ENCODE measurements at regions not wholly inside any gene's neighbourhood (a gene's known extent, or its start where the extent isn't known, plus 50 kb on each side); places are given as distances from the start of the nearest gene placed in this dataset.

DNA sequence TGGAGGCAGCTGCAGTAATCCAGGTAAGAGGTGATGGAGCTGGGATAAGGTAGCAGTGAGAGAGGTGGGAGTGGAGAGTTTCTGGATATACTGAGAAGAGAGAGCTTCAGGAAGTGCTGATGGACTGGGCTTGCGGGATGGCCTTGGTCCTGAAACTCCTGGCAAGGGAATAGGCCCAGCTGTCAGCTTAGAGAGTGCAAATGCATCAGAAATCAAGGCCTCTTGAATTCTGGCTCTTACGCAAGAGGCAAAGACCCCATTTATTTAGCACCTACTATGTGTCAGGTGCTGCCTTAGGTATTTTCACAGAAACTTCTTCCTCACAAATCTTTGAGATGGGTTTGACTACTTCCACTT lies 227.2 kb upstream of the MAP3K1 start:
- no peak for DNase-seq (ENCODE audit: low spot score)

DNA sequence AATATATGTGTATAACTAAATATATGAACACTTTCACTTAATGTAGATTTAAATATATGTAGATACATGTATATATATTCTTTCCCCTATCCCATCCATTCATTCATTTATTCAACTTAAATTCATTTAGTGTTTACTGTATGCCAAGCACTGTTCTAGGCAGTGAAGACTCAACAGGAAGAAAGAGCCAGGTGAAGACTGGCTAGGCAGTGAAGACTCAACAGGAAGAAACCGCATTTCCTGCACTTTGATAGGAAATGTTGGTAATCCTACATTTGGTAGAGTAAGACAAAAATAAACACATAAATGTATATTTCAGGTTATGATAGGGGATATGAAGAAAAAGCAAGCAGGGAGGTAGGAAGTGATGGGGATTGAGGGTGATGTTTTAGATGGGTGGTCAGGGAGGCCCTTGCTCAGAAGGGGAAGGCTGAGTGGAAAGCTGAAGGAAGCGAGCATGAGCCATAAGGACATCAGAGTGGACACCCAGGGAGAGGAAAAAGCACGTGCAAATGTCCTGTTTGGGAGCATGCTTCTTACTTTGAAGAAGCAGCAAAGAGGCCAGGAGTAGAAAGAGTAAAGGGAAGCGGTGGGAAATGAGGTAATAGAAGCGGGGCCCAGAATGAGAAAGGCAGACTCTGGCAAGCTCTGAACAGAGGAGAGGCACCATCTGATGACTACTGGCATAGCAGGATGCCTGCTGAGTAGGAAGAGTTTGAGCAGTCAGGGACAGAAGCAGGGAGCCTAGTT lies 227.8 kb upstream of the MAP3K1 start:
- DNase-seq (ENCODE audit: low spot score): no peak

DNA sequence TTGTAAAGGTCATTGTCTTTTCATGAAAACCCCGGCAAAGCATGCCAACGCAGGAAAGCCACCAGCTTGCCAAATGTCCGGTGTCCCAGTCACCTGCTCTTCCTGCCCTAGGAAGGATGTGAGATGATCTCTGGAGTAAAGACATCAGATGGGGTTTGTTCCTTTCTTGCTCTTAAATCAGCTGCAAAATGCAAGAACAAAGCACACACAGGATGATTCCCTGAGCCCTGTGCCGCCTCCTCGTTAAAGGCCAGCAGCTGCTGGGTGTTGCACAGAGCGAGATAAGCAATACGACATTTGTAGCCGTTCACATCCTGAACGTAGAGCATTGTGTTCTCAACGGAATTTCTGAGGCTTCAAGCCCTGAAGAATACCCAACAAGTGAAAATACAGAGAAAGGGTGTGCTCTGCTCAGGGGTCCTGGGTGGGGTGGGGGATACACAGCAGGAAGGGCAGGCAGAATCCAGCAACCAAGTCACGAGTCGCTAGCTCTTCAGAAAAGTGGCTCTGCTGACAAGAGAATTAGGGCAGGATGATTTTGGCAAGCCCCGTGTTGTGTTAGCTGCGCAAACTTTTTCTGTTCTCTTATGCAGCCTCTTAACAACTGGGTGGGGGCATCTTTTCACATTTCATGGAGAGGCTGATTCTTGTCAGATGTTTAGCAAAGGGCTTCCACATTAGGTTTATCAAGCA lies 229.2 kb upstream of the MAP3K1 start:
- DNase-seq (ENCODE audit: low spot score): peak; percentile 26

DNA sequence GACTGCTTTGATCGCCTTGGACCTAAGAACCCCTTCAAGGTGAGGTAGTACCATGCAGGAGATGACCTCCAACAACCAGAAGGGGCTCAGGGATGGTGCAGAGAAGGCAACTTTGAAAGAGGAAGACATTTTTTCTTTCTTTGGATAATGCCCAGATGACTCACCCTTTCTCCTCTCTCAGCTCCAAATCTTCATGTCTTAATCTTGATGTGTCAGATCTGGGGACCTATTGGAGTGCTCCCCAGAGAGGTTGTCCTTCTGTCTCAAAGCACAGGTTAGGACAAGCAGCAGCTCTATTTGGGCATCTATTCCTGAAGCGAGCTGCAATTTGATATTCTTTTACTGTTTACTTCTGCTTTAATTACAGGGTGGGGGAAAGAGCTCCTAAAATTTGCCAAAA lies 229.9 kb upstream of the MAP3K1 start:
- no peak for DNase-seq (ENCODE audit: low spot score)

DNA sequence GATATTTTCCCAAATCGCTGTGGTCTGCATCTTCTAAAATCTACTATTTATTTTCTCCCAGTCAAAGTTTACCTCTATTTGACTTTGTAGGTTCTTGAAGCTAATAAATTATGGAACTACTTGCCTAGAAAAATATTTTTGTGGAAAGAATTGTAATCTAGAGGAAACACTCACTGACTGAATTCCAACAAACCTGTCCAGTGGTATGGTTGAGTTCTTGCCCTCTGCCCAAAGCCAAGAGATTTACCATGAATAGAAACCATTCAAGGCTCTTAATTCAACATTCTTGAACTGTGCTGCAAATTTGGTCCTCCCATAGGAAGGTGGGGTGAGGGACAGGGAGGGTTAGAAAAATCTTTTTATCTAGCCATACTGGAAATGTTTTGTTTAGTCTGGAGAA lies 233.9 kb upstream of the MAP3K1 start:
- no peak for DNase-seq (ENCODE audit: low spot score)

DNA sequence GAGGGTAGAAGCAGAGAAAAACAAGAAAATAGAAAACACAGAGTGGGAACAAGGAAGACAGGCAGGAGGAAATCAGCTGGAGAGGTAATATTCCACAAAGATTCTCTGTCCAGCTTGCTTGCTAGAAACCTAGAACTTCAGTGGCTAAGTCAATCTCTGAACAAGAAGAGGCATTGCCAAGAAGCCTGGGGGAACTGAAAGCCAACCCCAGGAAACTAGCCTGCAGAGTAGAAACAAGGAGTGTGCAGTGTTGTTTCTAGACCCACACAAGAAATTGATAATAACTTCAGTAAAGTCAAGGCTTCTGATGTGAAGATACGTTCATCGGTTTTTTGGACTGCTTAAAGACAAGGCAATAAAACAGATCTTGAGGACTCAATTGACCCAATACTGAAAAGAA lies 234.5 kb upstream of the MAP3K1 start:
- no peak for DNase-seq (ENCODE audit: low spot score)

DNA sequence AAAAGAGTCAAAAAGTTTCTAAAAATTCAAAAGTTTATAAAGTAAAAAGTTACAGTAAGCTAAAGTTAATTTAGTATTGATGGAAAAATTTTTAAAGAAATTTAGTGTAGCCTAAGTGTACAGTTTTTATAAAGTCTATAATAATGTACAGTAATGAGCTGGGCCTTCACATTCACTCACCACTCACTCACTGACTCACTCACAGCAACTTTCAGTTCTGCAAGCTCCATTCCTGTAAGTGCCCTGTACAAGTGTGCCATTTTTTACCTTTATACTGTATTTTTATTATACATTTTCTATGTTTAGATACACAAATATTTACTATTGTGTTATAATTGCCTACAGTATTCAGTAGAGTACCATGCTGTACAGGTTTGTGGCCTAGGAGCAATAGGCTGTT lies 239.5 kb upstream of the MAP3K1 start:
- DNase-seq (ENCODE audit: low spot score): no peak

DNA sequence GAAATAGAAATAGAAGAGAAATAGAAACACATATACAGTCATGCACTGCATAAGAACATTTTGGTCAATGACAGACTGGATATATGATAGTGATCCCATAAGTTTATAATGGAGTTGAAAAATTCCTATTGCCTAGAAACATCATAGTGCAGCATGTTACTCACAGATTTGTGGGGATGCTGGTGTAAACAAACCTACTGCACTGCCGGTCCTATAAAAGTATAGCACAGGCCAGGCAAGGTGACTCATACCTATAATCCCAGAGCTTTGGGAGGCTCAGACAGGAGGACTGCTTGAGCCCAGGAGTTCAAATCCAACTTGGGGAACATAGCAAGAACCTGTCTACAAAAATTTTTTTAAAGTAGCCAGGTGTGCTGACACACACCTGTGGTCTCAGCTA lies 240.6 kb upstream of the MAP3K1 start:
- DNase-seq (ENCODE audit: low spot score): no peak

DNA sequence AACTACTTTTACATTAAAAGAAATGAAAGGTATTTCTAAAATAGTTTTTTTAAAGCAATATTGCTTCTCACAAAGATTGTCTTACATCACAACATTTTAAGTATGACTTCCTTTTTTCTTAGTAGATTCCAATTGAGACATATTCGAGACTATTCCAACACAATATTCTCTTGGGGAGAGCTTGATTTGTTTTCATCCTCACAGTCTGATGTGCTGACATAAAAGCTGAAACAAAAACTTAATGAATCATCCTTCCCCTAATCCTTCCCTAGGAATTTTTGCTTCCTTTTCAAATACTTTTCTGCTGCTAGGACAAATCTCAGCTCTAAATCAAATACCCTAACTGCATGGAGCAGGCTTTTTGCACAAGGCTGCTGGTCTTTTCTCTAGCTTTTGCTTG lies 245.8 kb upstream of the MAP3K1 start:
- DNase-seq (ENCODE audit: low spot score): peak; percentile 47

DNA sequence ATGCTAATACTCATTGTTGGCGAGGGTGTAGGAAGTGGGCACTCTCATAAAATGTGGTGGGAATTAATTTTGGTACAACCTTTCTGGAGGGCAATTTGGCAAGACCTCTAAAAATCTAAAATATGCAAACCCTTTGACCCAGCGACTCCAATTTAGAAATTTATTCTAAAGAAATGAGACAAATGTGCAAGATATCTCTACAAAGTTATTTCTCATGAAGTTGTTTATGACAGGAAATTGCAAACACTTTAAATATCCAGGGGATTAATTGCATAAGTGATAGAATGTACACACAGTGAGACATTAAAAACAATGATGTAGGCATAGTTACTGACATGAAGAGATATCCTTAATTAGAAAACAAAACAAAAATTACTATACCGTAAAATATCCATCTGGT lies 246.3 kb upstream of the MAP3K1 start:
- DNase-seq (ENCODE audit: low spot score): no peak

DNA sequence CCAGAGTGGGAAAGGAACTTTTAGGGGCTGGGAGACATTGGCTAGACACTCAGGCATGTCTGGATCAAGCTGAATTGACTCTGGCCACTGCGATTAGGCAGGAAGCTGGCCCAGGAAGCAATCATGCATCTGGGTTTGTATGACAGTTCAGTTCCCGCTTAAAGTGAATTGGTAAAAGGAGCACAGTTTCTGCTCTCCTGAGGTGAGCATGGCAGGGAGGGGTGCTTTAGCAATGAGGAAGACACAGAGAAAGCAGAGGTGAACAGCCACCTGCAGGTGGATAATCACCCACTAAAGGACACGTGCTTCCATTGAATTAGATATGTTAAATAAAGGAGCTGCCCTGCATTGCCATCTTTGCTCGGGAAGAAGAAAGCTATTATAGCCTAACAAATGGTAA lies 248.1 kb upstream of the MAP3K1 start:
- DNase-seq (ENCODE audit: low spot score): no peak

DNA sequence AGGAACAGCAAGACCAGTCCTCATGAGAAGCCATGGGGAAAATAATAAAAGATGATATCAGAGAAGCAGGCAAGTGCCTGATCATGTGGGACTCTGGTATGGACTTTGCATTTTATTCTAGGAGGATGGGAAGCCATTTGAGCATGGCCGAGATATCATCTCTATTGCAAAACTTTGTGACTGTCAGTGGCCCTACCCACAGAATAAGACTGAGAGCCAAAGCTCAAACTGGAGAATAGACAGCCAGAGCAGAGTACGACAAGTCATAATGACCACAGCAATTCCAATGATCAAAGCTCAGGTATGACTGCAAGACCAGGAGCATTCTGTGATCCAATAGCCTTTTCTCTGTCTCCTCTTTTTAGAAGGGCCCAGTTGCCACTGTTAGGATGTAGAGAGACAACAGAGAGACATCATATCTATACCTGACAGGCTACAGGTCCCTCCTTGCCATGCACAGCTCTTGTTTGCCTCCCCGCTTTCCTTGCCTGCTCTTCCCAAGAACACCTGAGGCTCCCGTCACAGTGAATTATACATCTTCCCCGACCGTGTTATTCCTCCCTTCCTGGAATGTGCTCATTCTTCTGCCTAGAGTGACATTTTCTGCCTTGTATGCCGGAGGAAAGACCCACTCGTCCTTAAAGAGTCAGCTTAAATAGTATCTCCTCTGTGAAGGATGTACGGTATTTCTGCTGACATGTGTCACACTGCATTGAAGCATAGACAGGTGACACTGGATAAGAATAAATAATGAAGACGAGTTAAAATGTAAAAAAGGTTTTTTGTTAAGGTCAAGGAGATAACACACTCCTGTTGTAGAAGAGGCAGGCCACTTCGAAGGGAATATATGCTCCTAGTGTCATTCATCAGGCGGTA lies 248.7 kb upstream of the MAP3K1 start:
- no peak for DNase-seq (ENCODE audit: low spot score)

DNA sequence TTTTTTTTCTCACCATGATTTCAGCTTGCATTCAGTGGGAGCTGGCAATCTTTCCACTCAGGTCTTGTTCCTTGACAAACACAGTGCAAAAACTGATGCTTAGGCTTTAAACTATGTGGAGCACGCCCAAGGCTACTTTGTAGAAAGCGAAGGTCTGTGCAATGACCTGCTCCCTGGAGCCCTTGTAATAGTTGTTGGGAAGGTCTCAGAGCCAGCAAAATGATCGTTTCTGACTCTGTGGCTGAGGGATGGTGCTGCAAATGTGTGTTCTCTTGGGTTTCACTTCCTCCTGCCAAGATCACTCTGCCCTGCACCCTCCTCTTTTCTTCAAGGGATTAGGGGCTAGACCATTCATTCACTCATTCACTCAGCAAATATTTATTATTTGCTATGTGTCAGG lies 249.7 kb upstream of the MAP3K1 start:
- DNase-seq (ENCODE audit: low spot score): no peak

DNA sequence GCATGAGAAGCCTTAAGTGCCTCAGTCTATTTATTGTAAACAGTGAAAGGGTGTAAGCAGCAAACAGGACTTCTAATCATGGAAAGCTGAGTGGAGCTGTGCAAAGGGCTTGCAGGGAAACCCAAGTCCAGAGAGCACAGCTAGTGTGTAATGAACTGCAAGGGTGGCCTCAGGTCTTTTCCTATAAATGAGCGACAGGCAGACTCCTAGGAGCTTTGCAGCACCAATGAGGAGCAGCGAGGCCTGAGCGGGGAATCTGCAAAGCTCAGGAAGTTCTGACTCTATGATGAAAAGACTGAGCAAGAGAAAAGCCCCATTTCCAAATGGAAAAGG lies 250.1 kb upstream of the MAP3K1 start:
- DNase-seq (ENCODE audit: low spot score): no peak

DNA sequence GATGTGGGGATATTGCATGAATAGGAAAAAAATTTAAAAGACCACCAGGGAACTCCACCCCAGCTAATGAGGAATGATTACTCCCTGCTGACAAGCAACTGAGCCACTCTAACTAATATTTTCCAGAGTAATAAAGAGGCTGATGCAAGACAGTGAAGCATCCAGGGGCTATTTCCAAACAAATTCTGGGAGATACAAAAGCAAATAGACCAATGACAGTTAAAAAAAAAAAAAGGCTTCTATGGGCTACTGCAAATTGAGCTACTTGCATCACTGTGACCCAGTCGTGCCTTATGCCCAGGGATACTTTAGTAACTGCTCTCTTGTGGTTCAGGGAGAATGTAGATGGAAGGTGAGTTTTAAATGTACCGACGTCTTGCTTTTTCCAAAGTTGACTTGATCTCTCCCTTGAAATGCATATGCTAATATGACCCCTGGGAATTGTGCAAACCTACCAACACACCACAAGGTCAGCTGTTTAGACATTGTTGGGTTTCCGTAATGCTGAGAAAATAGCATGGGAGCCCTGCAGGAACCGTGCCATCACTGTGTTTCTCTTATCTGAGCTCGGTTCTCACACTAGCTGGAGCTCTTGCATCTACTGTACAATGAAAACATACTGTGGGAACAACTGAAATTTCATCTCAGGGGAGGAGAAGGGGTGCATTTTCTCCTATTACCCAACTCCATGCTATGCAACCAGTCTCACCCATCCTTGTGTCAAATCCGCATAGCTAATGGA lies 250.6 kb upstream of the MAP3K1 start:
- DNase-seq (ENCODE audit: low spot score): no peak

DNA sequence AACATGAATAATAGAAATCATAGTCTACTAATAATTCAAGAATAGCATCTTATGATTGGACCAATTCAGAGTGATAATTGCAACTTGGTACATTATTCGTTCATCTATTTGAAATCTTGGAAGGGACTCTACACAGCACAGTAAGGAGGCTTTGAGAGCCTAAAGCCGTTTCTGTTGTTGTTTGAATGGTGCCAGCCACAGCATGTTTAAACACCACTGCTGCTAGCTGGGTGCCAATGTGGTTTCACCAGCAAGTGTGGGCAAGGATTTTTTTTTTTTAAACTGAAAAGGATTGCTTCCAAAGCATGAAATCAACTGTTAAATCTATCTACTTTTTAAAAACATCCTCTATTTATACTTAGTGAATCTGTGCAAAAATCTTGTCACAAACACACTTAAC lies 253.9 kb upstream of the MAP3K1 start:
- DNase-seq (ENCODE audit: low spot score): no peak

DNA sequence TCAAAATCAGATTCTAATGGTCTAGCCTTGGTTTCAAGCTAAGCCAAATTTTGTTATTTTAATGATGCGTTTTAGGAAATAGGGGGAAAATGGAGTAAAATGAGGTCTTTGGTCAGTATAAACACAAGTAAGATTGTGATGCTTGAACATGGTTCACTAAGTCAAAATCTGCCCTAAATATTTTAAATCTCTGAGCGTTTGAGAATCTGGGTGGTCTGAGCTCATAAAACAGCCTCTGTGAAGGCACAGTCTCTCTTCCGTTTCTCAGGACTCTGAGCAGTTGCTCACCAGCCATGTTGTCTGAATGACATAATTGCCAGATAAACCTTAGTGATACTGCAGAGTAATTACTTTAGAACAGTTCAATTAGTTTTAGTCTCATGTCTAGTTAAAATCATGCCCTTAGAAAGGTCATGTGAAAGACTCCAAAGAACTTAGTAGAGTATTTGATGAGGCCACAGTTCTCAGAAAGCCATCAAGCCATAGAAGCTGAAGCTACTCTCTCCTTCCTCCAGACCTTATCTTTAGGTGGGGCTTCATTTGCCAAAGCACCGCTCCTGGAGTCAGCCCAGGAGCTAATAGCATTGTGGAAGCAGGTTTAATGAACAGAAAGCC lies 257.1 kb upstream of the MAP3K1 start:
- no peak for DNase-seq (ENCODE audit: low spot score)

DNA sequence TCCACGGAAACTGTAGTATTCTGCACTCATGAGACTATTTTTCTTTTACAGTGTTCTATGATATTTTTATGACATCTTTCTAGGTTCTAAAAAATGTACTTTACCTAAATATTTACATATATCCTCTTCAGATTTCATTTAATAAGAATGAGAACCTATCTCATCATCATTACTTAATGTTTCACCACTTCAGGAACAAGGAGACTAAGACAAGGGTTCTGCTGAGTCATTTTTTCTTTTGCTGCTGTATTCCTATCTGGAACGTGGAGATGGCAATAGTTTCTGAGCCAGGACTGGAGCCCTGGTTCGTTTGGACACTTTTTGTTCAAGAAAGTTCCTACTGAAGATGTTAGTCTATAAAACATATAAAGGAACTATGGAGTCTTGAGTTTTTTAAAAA lies 258.2 kb upstream of the MAP3K1 start:
- DNase-seq (ENCODE audit: low spot score): no peak

DNA sequence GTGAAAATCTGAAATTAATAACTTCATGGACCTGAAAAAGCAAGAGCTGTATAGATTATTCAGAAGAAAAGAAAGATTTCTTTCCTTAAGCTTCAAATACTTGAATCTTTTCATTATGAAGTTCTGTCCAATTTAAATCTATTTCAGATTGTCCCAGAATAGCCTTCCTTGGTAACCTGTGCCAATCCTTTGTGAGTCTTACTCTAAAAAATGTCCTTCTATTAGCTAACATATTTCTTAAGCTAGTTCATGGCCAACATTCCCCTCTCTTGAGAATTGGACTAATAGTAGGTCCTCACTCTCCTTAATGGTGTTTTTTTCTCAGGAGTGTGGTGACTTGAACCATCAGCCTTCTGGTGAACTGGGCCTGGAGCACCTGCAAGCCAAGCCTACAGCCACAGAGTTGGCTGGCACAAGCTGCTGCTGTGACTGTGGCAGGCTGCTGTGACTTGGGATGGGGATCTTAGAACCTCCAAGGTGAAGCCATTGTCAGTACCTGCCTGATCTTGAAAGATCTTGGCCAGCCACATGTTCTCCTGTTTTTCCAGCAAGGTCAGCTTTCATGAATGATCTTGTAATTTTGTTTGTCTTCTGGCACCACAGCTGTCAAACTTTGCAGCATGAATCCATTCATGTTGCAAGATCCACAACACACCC lies 262.6 kb upstream of the MAP3K1 start:
- no peak for DNase-seq (ENCODE audit: low spot score)

DNA sequence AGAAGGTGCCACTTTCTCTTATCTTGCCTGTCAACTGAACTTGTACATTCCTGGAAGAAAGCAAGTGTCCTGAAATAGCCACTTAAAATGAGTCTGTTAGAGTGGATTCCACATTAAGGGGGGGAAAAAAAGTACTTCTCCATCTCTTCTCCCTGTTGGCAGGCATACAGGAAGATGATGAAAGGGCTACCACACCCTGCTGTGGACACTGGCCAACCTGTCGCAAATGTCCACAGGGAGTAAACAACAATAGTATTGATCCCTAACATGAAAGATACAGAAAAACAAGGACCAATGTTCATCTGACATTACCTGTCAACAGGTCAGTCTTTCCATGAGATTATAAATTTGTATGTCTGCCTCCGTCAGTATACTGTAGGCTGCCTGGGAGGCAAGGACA lies 265.1 kb upstream of the MAP3K1 start:
- DNase-seq (ENCODE audit: low spot score): no peak

DNA sequence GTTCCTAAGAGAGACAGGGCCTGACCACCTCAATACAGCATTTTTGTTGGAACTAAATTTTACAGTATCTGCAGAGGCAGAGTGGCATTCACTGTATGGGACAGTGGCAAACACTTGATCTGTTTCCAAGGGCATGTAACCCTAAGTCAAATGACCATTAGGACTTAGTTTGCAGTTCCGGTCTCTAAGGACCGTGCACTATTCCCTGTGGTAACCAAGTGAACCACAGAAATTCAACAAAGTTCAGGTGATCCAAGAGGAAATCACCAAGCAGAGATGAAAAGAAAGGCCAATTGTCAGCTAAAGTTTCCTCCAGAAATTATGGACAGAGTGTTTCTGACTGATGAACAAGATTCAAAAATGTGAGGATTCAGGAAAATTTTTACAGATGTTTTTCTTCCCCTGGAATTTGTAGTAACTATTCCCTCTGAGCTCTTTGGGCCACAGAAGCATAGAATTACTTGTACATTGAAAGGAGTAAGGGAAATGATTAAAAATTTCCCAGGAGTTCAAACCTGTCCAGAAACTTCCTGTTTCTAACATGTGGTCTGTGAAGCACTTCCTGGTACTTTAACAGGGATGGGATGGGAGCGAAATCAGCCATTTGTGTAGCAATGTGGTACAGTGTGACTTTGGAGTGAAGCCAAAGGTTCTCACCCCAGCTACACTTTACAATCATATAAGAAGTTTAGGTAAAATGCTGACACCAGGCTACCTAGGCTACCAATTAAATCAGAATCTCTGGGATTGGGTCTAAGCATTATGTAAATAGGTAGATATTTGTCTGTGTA lies 266.1 kb upstream of the MAP3K1 start:
- peak; percentile 21 for DNase-seq (ENCODE audit: low spot score)

All from kidney capillary endothelial cell (primary cell).